Trophoblast cell (in vitro differentiated cells and primary cell): ENCODE measurements at regions not wholly inside any gene's neighbourhood (a gene's known extent, or its start where the extent isn't known, plus 50 kb on each side); places are given as distances from the start of the nearest gene placed in this dataset.
"Not testable (repeated sequence)": the region's sequence is repeated elsewhere in the genome, so short reads cannot be mapped to it uniquely, and the experiment has no call there.

ENCODE experiments used
- DNase-seq, 2 donors: peaks; one replicate each; pipeline ENCODE4 v3.0.0-alpha.2; 2016
- H2AFZ ChIP-seq: 2 replicates; pipeline ENCODE4 v1.6.1; 2013; ENCODE audit warnings: low read length, moderate library complexity, mild to moderate bottlenecking; ENCODE audit not compliant: insufficient read depth, poor library complexity
- H2AK5ac ChIP-seq: 2 replicates; pipeline ENCODE4 v1.6.1; 2013; ENCODE audit warnings: mild to moderate bottlenecking, low read length
- H2BK120ac ChIP-seq: 2 replicates; pipeline ENCODE4 v1.6.1; 2013; ENCODE audit warnings: low read length, mild to moderate bottlenecking, moderate library complexity; ENCODE audit not compliant: insufficient read depth, poor library complexity
- H2BK12ac ChIP-seq: 2 replicates; pipeline ENCODE4 v1.6.1; 2013; ENCODE audit warnings: mild to moderate bottlenecking, low read length, moderate library complexity
- H2BK5ac ChIP-seq: 2 replicates; pipeline ENCODE4 v1.6.1; 2013; ENCODE audit warnings: low read length, low read depth, moderate library complexity, mild to moderate bottlenecking; ENCODE audit not compliant: poor library complexity
- H3K14ac ChIP-seq: 2 replicates; pipeline ENCODE4 v1.6.1; 2013; ENCODE audit warnings: mild to moderate bottlenecking, low read length
- H3K18ac ChIP-seq: 2 replicates; pipeline ENCODE4 v1.6.1; 2013; ENCODE audit warnings: mild to moderate bottlenecking, low read length
- H3K23ac ChIP-seq: 2 replicates; pipeline ENCODE4 v1.6.1; 2013; ENCODE audit warnings: low read length
- H3K27ac ChIP-seq: 2 replicates; pipeline ENCODE4 v1.5.1; 2013; ENCODE audit warnings: low read depth, mild to moderate bottlenecking, inconsistent platforms, low read length, moderate library complexity
- H3K27me3 ChIP-seq: 2 replicates; pipeline ENCODE4 v1.6.1; 2013; ENCODE audit warnings: inconsistent platforms, mild to moderate bottlenecking, low read length, moderate library complexity; ENCODE audit not compliant: insufficient read depth
- H3K36me3 ChIP-seq, 2 experiments: 1 replicate in 1 of 2; 2 replicates in 1 of 2; pipeline ENCODE4 v1.6.1; 2013; ENCODE audit warnings: low read length in 2 of 2, mild to moderate bottlenecking in 2 of 2, moderate library complexity in 1 of 2; ENCODE audit not compliant: insufficient read depth in 2 of 2, control insufficient read depth in 1 of 2
- H3K4ac ChIP-seq: 2 replicates; pipeline ENCODE4 v1.6.1; 2013; ENCODE audit warnings: low read depth, mild to moderate bottlenecking, low read length, moderate library complexity
- H3K4me1 ChIP-seq, 2 experiments: 1 replicate in 1 of 2; 2 replicates in 1 of 2; pipeline ENCODE4 v1.6.1; 2013; ENCODE audit warnings: low read length in 2 of 2, mild to moderate bottlenecking in 2 of 2, moderate library complexity in 1 of 2; ENCODE audit not compliant: insufficient read depth in 2 of 2, control insufficient read depth in 1 of 2
- H3K4me2 ChIP-seq: 2 replicates; pipeline ENCODE4 v1.6.1; 2013; ENCODE audit warnings: inconsistent platforms, mild to moderate bottlenecking, low read length, moderate library complexity
- H3K4me3 ChIP-seq: 2 replicates; pipeline ENCODE4 v1.5.1; 2013; ENCODE audit warnings: mild to moderate bottlenecking, low read depth, low read length, inconsistent platforms
- H3K79me1 ChIP-seq: one replicate; pipeline ENCODE4 v1.6.1; 2013; ENCODE audit warnings: low read length
- H3K79me2 ChIP-seq: 2 replicates; pipeline ENCODE4 v1.6.1; 2013; ENCODE audit warnings: low read length, mild to moderate bottlenecking; ENCODE audit not compliant: control insufficient read depth, insufficient read depth, poor library complexity
- H3K9ac ChIP-seq: 2 replicates; pipeline ENCODE4 v1.6.1; 2013; ENCODE audit warnings: mild to moderate bottlenecking, low read length
- H3K9me3 ChIP-seq: 2 replicates; pipeline ENCODE4 v1.6.1; 2013; ENCODE audit warnings: low read depth, mild to moderate bottlenecking, control low read depth, inconsistent platforms, low read length; ENCODE audit not compliant: insufficient read depth
- H4K12ac ChIP-seq: 2 replicates; pipeline ENCODE4 v1.6.1; 2013; ENCODE audit warnings: low read depth, mild to moderate bottlenecking, low read length, moderate library complexity
- H4K8ac ChIP-seq: 2 replicates; pipeline ENCODE4 v1.6.1; 2013; ENCODE audit warnings: low read depth, mild to moderate bottlenecking, low read length, moderate library complexity
- H4K91ac ChIP-seq: one replicate; pipeline ENCODE4 v1.6.1; 2013; ENCODE audit warnings: low read depth, mild to moderate bottlenecking, low read length, moderate library complexity
- whole genome bisulfite sequencing: extraction: QIAGEN DNeasy Blood & Tissue Kit; methylation state at CpG from one replicate; pipeline ENCODE4 v1.1.7; 2013; ENCODE audit warnings: missing lambda C conversion rate; ENCODE audit not compliant: insufficient read length, insufficient coverage; ENCODE audit errors: extremely low coverage; 5-methylcytosine and 5-hydroxymethylcytosine counted together

DNA sequence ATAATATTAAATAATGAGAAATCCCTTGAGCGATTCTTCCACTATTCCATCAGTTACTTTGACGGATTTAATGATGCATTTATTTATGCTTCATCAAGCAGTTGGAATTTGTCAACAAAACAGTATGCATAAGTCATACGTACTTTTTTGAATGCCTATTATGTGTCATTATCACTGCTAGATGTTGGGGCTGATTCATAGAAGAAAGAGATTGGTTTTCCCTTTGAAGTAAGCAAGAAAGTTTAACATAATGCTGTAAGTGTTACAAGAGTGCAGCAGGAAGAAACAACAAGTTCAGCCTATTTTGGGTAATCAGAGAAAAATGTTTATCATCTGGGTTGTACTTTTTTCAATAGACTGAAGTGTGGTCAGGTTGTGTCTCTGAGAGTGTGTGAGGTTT lies 121.2 kb upstream of the RANBP3L start:
- no peak overlapping the region for H3K23ac ChIP-seq
- peaks cover 1% of the 10 kb centered on the region for H3K79me1 ChIP-seq
- no peak overlapping the region for H4K8ac ChIP-seq
- no peak overlapping the region for H4K12ac ChIP-seq
- no peak overlapping the region for H3K4me2 ChIP-seq
- no peak overlapping the region for H3K4me3 ChIP-seq
- H3K9me3 ChIP-seq, result no peaks in the 10 kb centered on the region
- no peak overlapping the region for H2AFZ ChIP-seq
- no peaks in the 10 kb centered on the region for H3K36me3 ChIP-seq
- DNase-seq, result peak in 1 of 2 donors; percentile 63
- no peak overlapping the region for H2BK5ac ChIP-seq
- no peak overlapping the region for H2BK120ac ChIP-seq
- no peak overlapping the region for H2AK5ac ChIP-seq
- H4K91ac ChIP-seq, result no peak overlapping the region
- no peaks in the 10 kb centered on the region for H3K79me2 ChIP-seq
- no peaks in the 10 kb centered on the region for H3K27me3 ChIP-seq
- no peak overlapping the region for H2BK12ac ChIP-seq
- H3K4me1 ChIP-seq, result peaks cover 0 to 6% of the 10 kb centered on the region in 2 experiments
- no peak overlapping the region for H3K18ac ChIP-seq
- H3K9ac ChIP-seq, result no peak overlapping the region
- no peak overlapping the region for H3K4ac ChIP-seq
- no CpG with 5 or more reads among the region's 3 CpGs for WGBS
- H3K14ac ChIP-seq, result no peak overlapping the region
- no peak overlapping the region for H3K27ac ChIP-seq

DNA sequence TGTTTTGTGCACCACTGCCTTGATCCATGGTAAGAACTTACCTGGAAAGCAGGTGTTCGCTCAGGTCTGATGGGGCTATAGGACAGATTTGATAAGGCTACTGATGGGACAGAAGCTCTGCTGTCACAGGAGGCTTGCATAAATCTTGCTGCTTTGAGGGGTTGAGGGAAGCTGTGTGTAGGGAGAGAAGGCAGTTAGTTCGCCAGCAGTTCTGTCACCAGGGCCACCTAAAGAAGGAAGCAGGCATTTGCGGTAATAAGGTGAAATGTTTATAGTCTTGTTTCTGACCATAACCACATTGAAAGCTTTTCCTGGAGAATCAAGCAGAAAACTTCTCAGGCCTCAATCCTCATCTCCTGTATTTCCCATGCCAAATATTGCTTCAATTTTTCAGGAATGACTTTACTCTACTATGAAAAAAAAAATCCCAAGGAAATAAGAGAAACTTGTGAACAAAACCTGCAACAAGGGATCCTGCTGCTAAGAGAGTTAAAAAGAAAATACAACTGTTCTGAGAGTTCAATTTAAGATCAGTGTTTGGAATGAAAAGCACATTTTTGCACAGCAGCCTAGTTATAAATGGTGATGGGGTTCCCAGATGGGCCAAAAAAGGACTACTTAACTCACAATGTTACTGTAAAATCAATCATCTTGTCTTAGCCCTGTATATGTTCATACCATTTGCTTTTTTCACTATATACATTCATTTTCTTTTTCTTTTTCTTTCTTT lies 122.0 kb upstream of the RANBP3L start:
- no peak overlapping the region for H3K14ac ChIP-seq
- H2BK12ac ChIP-seq, result no peak overlapping the region
- H2BK5ac ChIP-seq, result no peak overlapping the region
- peaks cover 0 to 2% of the 10 kb centered on the region in 2 experiments for H3K4me1 ChIP-seq
- no peak overlapping the region for H2BK120ac ChIP-seq
- H3K18ac ChIP-seq, result no peak overlapping the region
- H3K27ac ChIP-seq, result peak overlapping the region; percentile 26
- peak overlapping the region; percentile 61 for H3K23ac ChIP-seq
- H2AFZ ChIP-seq, result no peak overlapping the region
- no peaks in the 10 kb centered on the region for H3K36me3 ChIP-seq
- H3K4me3 ChIP-seq, result no peak overlapping the region
- no peak overlapping the region for H4K12ac ChIP-seq
- no peak overlapping the region for H2AK5ac ChIP-seq
- peaks cover 1% of the 10 kb centered on the region for H3K79me1 ChIP-seq
- no peak overlapping the region for H3K4me2 ChIP-seq
- WGBS, result no CpG with 5 or more reads among the region's 3 CpGs
- DNase-seq, result no peak
- H3K9me3 ChIP-seq, result no peaks in the 10 kb centered on the region
- H3K79me2 ChIP-seq, result no peaks in the 10 kb centered on the region
- H3K4ac ChIP-seq, result no peak overlapping the region
- no peak overlapping the region for H3K9ac ChIP-seq
- no peak overlapping the region for H4K8ac ChIP-seq
- H4K91ac ChIP-seq, result no peak overlapping the region
- no peaks in the 10 kb centered on the region for H3K27me3 ChIP-seq

DNA sequence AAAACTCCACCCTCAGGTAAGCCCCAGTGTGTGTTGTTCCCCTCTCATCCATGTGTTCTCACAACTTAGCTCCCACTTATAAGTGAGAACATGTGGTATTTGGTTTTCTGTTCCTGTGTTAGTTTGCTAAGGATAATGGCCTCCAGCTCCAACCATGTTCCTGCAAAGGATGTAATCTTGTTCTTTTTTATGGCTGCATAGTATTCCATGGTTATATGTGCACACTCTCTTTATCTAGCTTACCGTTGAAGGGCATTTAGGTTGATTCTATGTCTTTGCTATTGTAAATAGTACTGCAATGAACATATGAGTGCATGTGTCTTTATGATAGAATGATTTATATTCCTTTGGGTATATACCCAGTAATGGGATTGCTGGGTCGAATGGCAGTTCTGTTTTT lies 124.4 kb upstream of the RANBP3L start:
- H2AFZ ChIP-seq, H3K79me2 ChIP-seq, H3K9me3 ChIP-seq, H2BK12ac ChIP-seq, H3K14ac ChIP-seq, H3K23ac ChIP-seq, H3K4me1 ChIP-seq, H3K27me3 ChIP-seq, H4K91ac ChIP-seq, DNase-seq, H3K4me2 ChIP-seq, H3K36me3 ChIP-seq, H3K27ac ChIP-seq, H2AK5ac ChIP-seq, H2BK120ac ChIP-seq, H4K8ac ChIP-seq, H3K18ac ChIP-seq, H2BK5ac ChIP-seq, H3K79me1 ChIP-seq, H4K12ac ChIP-seq, H3K9ac ChIP-seq, H3K4me3 ChIP-seq, H3K4ac ChIP-seq: not testable (repeated sequence)
- WGBS, result no CpG with 5 or more reads among the region's 2 CpGs

DNA sequence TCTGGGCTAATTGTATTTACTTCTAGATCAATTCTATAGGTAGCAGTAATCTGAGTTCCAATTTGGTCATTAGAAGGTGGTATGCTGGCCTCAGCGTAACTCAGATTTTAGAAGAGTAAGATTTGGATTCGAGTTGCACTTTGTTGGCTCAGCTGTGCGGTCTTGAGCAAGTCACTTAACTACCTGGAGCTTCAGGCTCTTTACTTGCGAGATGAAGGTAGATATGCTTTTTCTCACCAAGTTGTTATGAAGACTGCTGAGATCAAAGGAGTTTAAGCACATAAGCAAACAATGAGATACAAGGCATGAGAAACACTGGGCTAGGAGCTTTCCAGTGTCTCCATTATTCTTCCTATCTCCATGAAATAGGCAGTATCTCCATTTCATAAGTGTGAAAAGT lies 133.8 kb upstream of the RANBP3L start:
- no peak overlapping the region for H4K91ac ChIP-seq
- H3K27me3 ChIP-seq, result no peaks in the 10 kb centered on the region
- H4K12ac ChIP-seq, result no peak overlapping the region
- H2BK5ac ChIP-seq, result no peak overlapping the region
- no peak overlapping the region for H3K4me2 ChIP-seq
- peak overlapping the region; percentile 26 for H3K27ac ChIP-seq
- H3K36me3 ChIP-seq, result no peaks in the 10 kb centered on the region
- peak; percentile 24 to 61 for DNase-seq
- peaks cover 4% of the 10 kb centered on the region for H3K79me1 ChIP-seq
- peaks cover 4% of the 10 kb centered on the region for H3K9me3 ChIP-seq
- H3K14ac ChIP-seq, result no peak overlapping the region
- no peak overlapping the region for H2AK5ac ChIP-seq
- H2AFZ ChIP-seq, result no peak overlapping the region
- no peak overlapping the region for H3K4ac ChIP-seq
- H4K8ac ChIP-seq, result no peak overlapping the region
- H3K79me2 ChIP-seq, result no peaks in the 10 kb centered on the region
- WGBS, result no CpG with 5 or more reads among the region's 4 CpGs
- H3K9ac ChIP-seq, result no peak overlapping the region
- no peak overlapping the region for H2BK120ac ChIP-seq
- no peak overlapping the region for H3K4me3 ChIP-seq
- no peak overlapping the region for H2BK12ac ChIP-seq
- H3K18ac ChIP-seq, result no peak overlapping the region
- peaks cover 0 to 5% of the 10 kb centered on the region in 2 experiments for H3K4me1 ChIP-seq
- no peak overlapping the region for H3K23ac ChIP-seq
